H9 (cell line): ENCODE measurements at regions not wholly inside any gene's neighbourhood (a gene's known extent, or its start where the extent isn't known, plus 50 kb on each side); places are given as distances from the start of the nearest gene placed in this dataset.

Experiments
- DNase-seq: peaks from one replicate; pipeline ENCODE4 v3.0.0-alpha.2; 2017
- H2AFZ ChIP-seq: one replicate; pipeline ENCODE4 v1.6.1; 2013; ENCODE audit warnings: mild to moderate bottlenecking, low read length, control low read depth, moderate library complexity
- H2AK5ac ChIP-seq: 2 replicates; pipeline ENCODE4 v1.6.1; 2013; ENCODE audit warnings: low read length, control low read depth, mixed read lengths; ENCODE audit not compliant: insufficient read length
- H2BK120ac ChIP-seq: one replicate; pipeline ENCODE4 v1.6.1; 2013; ENCODE audit warnings: low read depth, mild to moderate bottlenecking, low read length, control low read depth, inconsistent platforms; ENCODE audit not compliant: poor library complexity, severe bottlenecking
- H2BK12ac ChIP-seq: 2 replicates; pipeline ENCODE4 v1.6.1; 2013; ENCODE audit warnings: low read length, control low read depth, mixed read lengths, low read depth; ENCODE audit not compliant: insufficient read length
- H2BK15ac ChIP-seq: 2 replicates; pipeline ENCODE4 v1.6.1; 2013; ENCODE audit warnings: low read depth, low read length, control low read depth
- H2BK20ac ChIP-seq: one replicate; pipeline ENCODE4 v1.6.1; 2013; ENCODE audit warnings: low read depth, mild to moderate bottlenecking, low read length, control low read depth, inconsistent platforms; ENCODE audit not compliant: poor library complexity, severe bottlenecking
- H2BK5ac ChIP-seq: 2 replicates; pipeline ENCODE4 v1.6.1; 2013; ENCODE audit warnings: low read length, control low read depth, mixed read lengths; ENCODE audit not compliant: insufficient read length
- H3K14ac ChIP-seq: 2 replicates; pipeline ENCODE4 v1.6.1; 2013; ENCODE audit warnings: low read length, control low read depth; ENCODE audit not compliant: insufficient read depth
- H3K18ac ChIP-seq: 2 replicates; pipeline ENCODE4 v1.6.1; 2013; ENCODE audit warnings: low read depth, mild to moderate bottlenecking, mixed read lengths, low read length, control low read depth; ENCODE audit not compliant: insufficient read length
- H3K23ac ChIP-seq: 2 replicates; pipeline ENCODE4 v1.6.1; 2013; ENCODE audit warnings: low read length, control low read depth, mixed read lengths, low read depth; ENCODE audit not compliant: insufficient read length
- H3K23me2 ChIP-seq: 2 replicates; pipeline ENCODE4 v1.6.1; 2013; ENCODE audit warnings: low read depth, mild to moderate bottlenecking, mixed read lengths, low read length, control low read depth; ENCODE audit not compliant: insufficient read length, poor library complexity, severe bottlenecking
- H3K27ac ChIP-seq: 2 replicates; pipeline ENCODE4 v1.5.1; 2013; ENCODE audit warnings: low read length, control low read depth, mixed read lengths, low read depth; ENCODE audit not compliant: insufficient read length
- H3K27me3 ChIP-seq: 2 replicates; pipeline ENCODE4 v1.6.1; 2013; ENCODE audit warnings: low read length, control low read depth, inconsistent platforms; ENCODE audit not compliant: insufficient read depth
- H3K4ac ChIP-seq: 2 replicates; pipeline ENCODE4 v1.6.1; 2013; ENCODE audit warnings: low read depth, mild to moderate bottlenecking, control low read depth, inconsistent platforms, low read length, moderate library complexity
- H3K4me1 ChIP-seq: 2 replicates; pipeline ENCODE4 v1.6.1; 2013; ENCODE audit warnings: low read length, control low read depth, inconsistent platforms; ENCODE audit not compliant: insufficient read depth
- H3K4me2 ChIP-seq: 2 replicates; pipeline ENCODE4 v1.6.1; 2013; ENCODE audit warnings: low read length, control low read depth, mixed read lengths; ENCODE audit not compliant: insufficient read length, insufficient read depth
- H3K56ac ChIP-seq: 2 replicates; pipeline ENCODE4 v1.6.1; 2013; ENCODE audit warnings: low read depth, mild to moderate bottlenecking, mixed read lengths, low read length, control low read depth; ENCODE audit not compliant: insufficient read length
- H3K79me1 ChIP-seq: 2 replicates; pipeline ENCODE4 v1.6.1; 2013; ENCODE audit warnings: low read depth, mild to moderate bottlenecking, moderate library complexity, low read length, control low read depth, inconsistent platforms; ENCODE audit not compliant: insufficient read depth, poor library complexity, severe bottlenecking
- H3K79me2 ChIP-seq: 2 replicates; pipeline ENCODE4 v1.6.1; 2013; ENCODE audit warnings: low read length, control low read depth, inconsistent platforms; ENCODE audit not compliant: insufficient read depth
- H3K9ac ChIP-seq: 2 replicates; pipeline ENCODE4 v1.6.1; 2013; ENCODE audit warnings: low read length, control low read depth, mixed read lengths; ENCODE audit not compliant: insufficient read length; ENCODE audit errors: extremely low read depth
- H3K9me3 ChIP-seq: one replicate; pipeline ENCODE4 v1.6.1; 2013; ENCODE audit warnings: low read depth, low read length, inconsistent platforms; ENCODE audit not compliant: control insufficient read depth
- H3T11ph ChIP-seq: one replicate; pipeline ENCODE4 v1.6.1; 2013; ENCODE audit warnings: mild to moderate bottlenecking, low read length, control low read depth, inconsistent platforms
- H4K20me1 ChIP-seq: one replicate; pipeline ENCODE4 v1.6.1; 2013; ENCODE audit not compliant: control insufficient read depth, insufficient read length, insufficient read depth
- H4K5ac ChIP-seq: 2 replicates; pipeline ENCODE4 v1.6.1; 2013; ENCODE audit warnings: low read depth, mild to moderate bottlenecking, mixed read lengths, low read length, control low read depth; ENCODE audit not compliant: insufficient read length
- H4K8ac ChIP-seq: replicated peaks from 2 replicates; pipeline ENCODE4 v1.6.1; 2013; ENCODE audit warnings: low read length, control low read depth, mixed read lengths, low read depth; ENCODE audit not compliant: insufficient read length
- H4K91ac ChIP-seq: 2 replicates; pipeline ENCODE4 v1.6.1; 2013; ENCODE audit warnings: low read depth, mild to moderate bottlenecking, moderate library complexity, mixed read lengths, low read length, control low read depth; ENCODE audit not compliant: insufficient read length
- H3K27ac Mint-ChIP-seq, 3 experiments: 2 replicates in 2 of 3; 3 replicates in 1 of 3; pipeline ENCODE4 v1.8.0; 2020 to 2021; ENCODE audit warnings: mixed read lengths in 3 of 3, mild to moderate bottlenecking in 1 of 3, moderate library complexity in 1 of 3
- H3K27me3 Mint-ChIP-seq: 2 replicates; pipeline ENCODE4 v1.8.0; 2021; ENCODE audit warnings: low read depth, mild to moderate bottlenecking, moderate library complexity, mixed read lengths
- H3K36me3 Mint-ChIP-seq, 3 experiments: 2 replicates in 2 of 3; 3 replicates in 1 of 3; pipeline ENCODE4 v1.8.0; 2020 to 2021; ENCODE audit warnings: low read depth in 3 of 3, mixed read lengths in 3 of 3; ENCODE audit not compliant: insufficient read depth in 1 of 3
- H3K4me1 Mint-ChIP-seq, 2 experiments: 2 replicates each; pipeline ENCODE4 v1.8.0; 2020; ENCODE audit warnings: mixed read lengths in 2 of 2
- H3K4me3 Mint-ChIP-seq, 2 experiments: 2 replicates in 1 of 2; 3 replicates in 1 of 2; pipeline ENCODE4 v1.8.0; 2020 to 2021; ENCODE audit warnings: mild to moderate bottlenecking in 2 of 2, mixed read lengths in 2 of 2, moderate library complexity in 1 of 2
- H3K9me3 Mint-ChIP-seq, 2 experiments: 2 replicates in 1 of 2; 3 replicates in 1 of 2; pipeline ENCODE4 v1.8.0; 2020; ENCODE audit warnings: mild to moderate bottlenecking in 2 of 2, mixed read lengths in 2 of 2, moderate library complexity in 1 of 2
- WGBS: extraction: QIAGEN DNeasy Blood & Tissue Kit; methylation state at CpG from one replicate; pipeline ENCODE4 v1.1.7; 2013; ENCODE audit warnings: missing lambda C conversion rate, low lambda C conversion rate, mixed read lengths; ENCODE audit not compliant: insufficient read length; ENCODE audit errors: extremely low coverage; 5-methylcytosine and 5-hydroxymethylcytosine counted together
- TF ChIP-seq, protein P1 (sequence below): fragments of 200-600 bp; sonication (generic); conservative IDR thresholded peaks from 3 replicates; pipeline ENCODE4 v1.8.0; 2021; ENCODE audit warnings: antibody characterized with exemption, mild to moderate bottlenecking

DNA sequence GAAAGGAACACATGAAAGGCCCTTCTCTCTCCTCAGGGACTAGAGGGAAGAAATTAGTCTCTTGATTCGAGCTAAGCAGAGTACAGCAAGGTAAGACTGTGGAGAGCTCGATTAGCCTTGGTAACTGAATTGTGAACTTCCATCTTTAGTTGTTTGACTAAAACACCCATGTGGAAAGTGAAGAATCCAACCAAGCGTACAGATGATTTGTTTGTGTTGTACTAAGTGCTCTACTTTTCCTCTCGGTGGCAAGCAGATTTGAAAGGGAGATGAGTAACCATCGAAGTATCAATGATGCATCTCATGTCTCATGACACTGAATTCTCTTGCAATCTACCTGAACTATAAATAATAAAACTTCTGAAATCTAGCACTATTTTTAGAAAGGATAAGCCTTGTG lies 80.7 kb downstream of the FZD1 start:
- Histone ChIP-seq H2BK12ac (no peak overlapping the region), H3K9me3 (no peaks in the 10 kb centered on the region), H3K79me2 (no peaks in the 10 kb centered on the region), H2BK5ac (no peak overlapping the region), H2BK20ac (no peak overlapping the region), H3K27me3 (peaks cover 5% of the 10 kb centered on the region; the same call in 1 of the 2 replicates), H3T11ph (no peak overlapping the region), H3K4me1 (no peaks in the 10 kb centered on the region), H3K14ac (no peak overlapping the region), H3K9ac (no peak overlapping the region), H3K4me2 (no peak overlapping the region), H2AFZ (no peak overlapping the region), H4K91ac (no peak overlapping the region), H4K5ac (no peak overlapping the region), H2BK120ac (no peak overlapping the region), H2BK15ac (no peak overlapping the region), H4K8ac (no peak overlapping the region), H2AK5ac (no peak overlapping the region), H3K23ac (no peak overlapping the region), H3K27ac (no peak overlapping the region), H4K20me1 (no peaks in the 10 kb centered on the region), H3K18ac (no peak overlapping the region), H3K23me2 (no peaks in the 10 kb centered on the region), H3K4ac (no peak overlapping the region), H3K79me1 (no peaks in the 10 kb centered on the region), H3K56ac (no peak overlapping the region)
- no peak for DNase-seq
- no peak overlapping the region for H3K4me3 Mint-ChIP-seq
- no peak overlapping the region for H3K27ac Mint-ChIP-seq
- no peaks in the 10 kb centered on the region for H3K36me3 Mint-ChIP-seq
- no peaks in the 10 kb centered on the region for H3K9me3 Mint-ChIP-seq
- WGBS, result no CpG with 5 or more reads among the region's 5 CpGs
- H3K27me3 Mint-ChIP-seq, result peaks cover 92% of the 10 kb centered on the region
- H3K4me1 Mint-ChIP-seq, result 0 out of 4 replicates have a peak, but pooled peaks cover 0 to 4% of the 10 kb centered on the region in 2 experiments
- TF ChIP-seq, protein P1, sequence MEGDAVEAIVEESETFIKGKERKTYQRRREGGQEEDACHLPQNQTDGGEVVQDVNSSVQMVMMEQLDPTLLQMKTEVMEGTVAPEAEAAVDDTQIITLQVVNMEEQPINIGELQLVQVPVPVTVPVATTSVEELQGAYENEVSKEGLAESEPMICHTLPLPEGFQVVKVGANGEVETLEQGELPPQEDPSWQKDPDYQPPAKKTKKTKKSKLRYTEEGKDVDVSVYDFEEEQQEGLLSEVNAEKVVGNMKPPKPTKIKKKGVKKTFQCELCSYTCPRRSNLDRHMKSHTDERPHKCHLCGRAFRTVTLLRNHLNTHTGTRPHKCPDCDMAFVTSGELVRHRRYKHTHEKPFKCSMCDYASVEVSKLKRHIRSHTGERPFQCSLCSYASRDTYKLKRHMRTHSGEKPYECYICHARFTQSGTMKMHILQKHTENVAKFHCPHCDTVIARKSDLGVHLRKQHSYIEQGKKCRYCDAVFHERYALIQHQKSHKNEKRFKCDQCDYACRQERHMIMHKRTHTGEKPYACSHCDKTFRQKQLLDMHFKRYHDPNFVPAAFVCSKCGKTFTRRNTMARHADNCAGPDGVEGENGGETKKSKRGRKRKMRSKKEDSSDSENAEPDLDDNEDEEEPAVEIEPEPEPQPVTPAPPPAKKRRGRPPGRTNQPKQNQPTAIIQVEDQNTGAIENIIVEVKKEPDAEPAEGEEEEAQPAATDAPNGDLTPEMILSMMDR, result no peak
